Neural cell (in vitro differentiated cells): ENCODE measurements at regions not wholly inside any gene's neighbourhood (a gene's known extent, or its start where the extent isn't known, plus 50 kb on each side); places are given as distances from the start of the nearest gene placed in this dataset.

ENCODE experiments used
- H2AFZ ChIP-seq: fragments of 200-600, 300-800 bp; sonication (generic), shearing (Covaris generic); 2 replicates; pipeline ENCODE4 v1.6.0; 2014; ENCODE audit warnings: low read depth, mild to moderate bottlenecking, antibody characterized with exemption, low read length, moderate library complexity
- H3F3A ChIP-seq: fragments of 200-600 bp; shearing (Covaris generic); 2 replicates; pipeline ENCODE4 v1.6.1; 2016; ENCODE audit warnings: mild to moderate bottlenecking, moderate library complexity, mixed read lengths, antibody characterized with exemption, low read length; ENCODE audit not compliant: insufficient read depth, poor library complexity, severe bottlenecking
- H3K27ac ChIP-seq: fragments of 200-600, 300-800 bp; sonication (generic), shearing (Covaris generic); 2 replicates; pipeline ENCODE4 v1.5.1; 2014; ENCODE audit warnings: mild to moderate bottlenecking, low read length, moderate library complexity
- H3K27me3 ChIP-seq: fragments of 300-800, 200-600 bp; sonication (generic), shearing (Covaris generic); 2 replicates; pipeline ENCODE4 v1.6.0; 2014; ENCODE audit warnings: mild to moderate bottlenecking, low read depth, low read length, moderate library complexity; ENCODE audit not compliant: insufficient read depth
- H3K36me3 ChIP-seq: fragments of 300-800, 200-600 bp; sonication (generic), shearing (Covaris generic); 2 replicates; pipeline ENCODE4 v1.5.1; 2014; ENCODE audit warnings: mild to moderate bottlenecking, antibody characterized with exemption, low read length, moderate library complexity; ENCODE audit not compliant: insufficient read depth
- H3K4me2 ChIP-seq: fragments of 300-800, 200-600 bp; sonication (generic), shearing (Covaris generic); 2 replicates; pipeline ENCODE4 v1.6.0; 2014; ENCODE audit warnings: mild to moderate bottlenecking, low read length
- H3K4me3 ChIP-seq: fragments of 300-800, 200-600 bp; sonication (generic), shearing (Covaris generic); 2 replicates; pipeline ENCODE4 v1.5.1; 2014; ENCODE audit warnings: mild to moderate bottlenecking, low read length, moderate library complexity
- H3K79me2 ChIP-seq: fragments of 200-600 bp; shearing (Covaris generic); replicated peaks from 2 replicates; pipeline ENCODE4 v1.6.0; 2014; ENCODE audit warnings: mild to moderate bottlenecking, low read length, moderate library complexity; ENCODE audit not compliant: insufficient read depth
- H3K9ac ChIP-seq: fragments of 300-800, 200-600 bp; sonication (generic), shearing (Covaris generic); 2 replicates; pipeline ENCODE4 v1.6.1; 2016; ENCODE audit warnings: mild to moderate bottlenecking, low read length, mixed read lengths
- H3K9me2 ChIP-seq: fragments of 200-600 bp; shearing (Covaris generic); 2 replicates; pipeline ENCODE4 v1.6.1; 2016; ENCODE audit warnings: mild to moderate bottlenecking, low read length, mixed read lengths; ENCODE audit not compliant: insufficient read depth
- H3K9me3 ChIP-seq: fragments of 200-600, 300-800 bp; sonication (generic), shearing (Covaris generic); 2 replicates; pipeline ENCODE4 v1.6.1; 2016; ENCODE audit warnings: mild to moderate bottlenecking, mixed run types, low read length, moderate library complexity, mixed read lengths
- H4K20me1 ChIP-seq: fragments of 200-600 bp; shearing (Covaris generic); 2 replicates; pipeline ENCODE4 v1.6.1; 2016; ENCODE audit warnings: mild to moderate bottlenecking, mixed run types; ENCODE audit not compliant: insufficient read depth
- EP300 ChIP-seq: fragments of 450-650 bp; conservative IDR thresholded peaks from 2 replicates; pipeline ENCODE4 v1.6.1; 2014; ENCODE audit warnings: antibody characterized with exemption, mild to moderate bottlenecking, moderate library complexity; ENCODE audit not compliant: poor library complexity, severe bottlenecking
- EZH2 ChIP-seq: fragments of 200-600, 300-800 bp; shearing (Covaris generic), sonication (generic); IDR thresholded peaks from 2 replicates; pipeline ENCODE4 v1.6.1; 2014; ENCODE audit warnings: antibody characterized with exemption, low read length, borderline replicate concordance, mild to moderate bottlenecking; ENCODE audit not compliant: insufficient read depth, poor library complexity, severe bottlenecking
- MXI1 ChIP-seq: fragments of 450-650 bp; conservative IDR thresholded peaks from 2 replicates; pipeline ENCODE4 v1.6.1; 2014; ENCODE audit warnings: antibody characterized with exemption, mild to moderate bottlenecking; ENCODE audit not compliant: poor library complexity, severe bottlenecking
- POLR2AphosphoS5 ChIP-seq: IDR thresholded peaks from 2 replicates; pipeline ENCODE4 v1.6.1; 2012
- RAD21 ChIP-seq: fragments of 450-650 bp; conservative IDR thresholded peaks from 2 replicates; pipeline ENCODE4 v1.6.1; 2014; ENCODE audit warnings: antibody characterized with exemption, mild to moderate bottlenecking, moderate library complexity
- SMC3 ChIP-seq: fragments of 450-650 bp; conservative IDR thresholded peaks from 2 replicates; pipeline ENCODE4 v1.6.1; 2014; ENCODE audit warnings: antibody characterized with exemption, mild to moderate bottlenecking, moderate library complexity; ENCODE audit not compliant: poor library complexity
- TAF1 ChIP-seq: IDR thresholded peaks from 2 replicates; pipeline ENCODE4 v1.6.1; 2012; ENCODE audit warnings: low read depth
- TF ChIP-seq, protein P1 (sequence below): IDR thresholded peaks from 2 replicates; pipeline ENCODE4 v1.6.1; 2012; ENCODE audit warnings: borderline replicate concordance
- TF ChIP-seq, protein P2 (sequence below): fragments of 450-650 bp; IDR thresholded peaks from 2 replicates; pipeline ENCODE4 v1.5.1; 2014; ENCODE audit warnings: antibody characterized with exemption, mild to moderate bottlenecking, moderate library complexity; ENCODE audit not compliant: poor library complexity, severe bottlenecking

DNA sequence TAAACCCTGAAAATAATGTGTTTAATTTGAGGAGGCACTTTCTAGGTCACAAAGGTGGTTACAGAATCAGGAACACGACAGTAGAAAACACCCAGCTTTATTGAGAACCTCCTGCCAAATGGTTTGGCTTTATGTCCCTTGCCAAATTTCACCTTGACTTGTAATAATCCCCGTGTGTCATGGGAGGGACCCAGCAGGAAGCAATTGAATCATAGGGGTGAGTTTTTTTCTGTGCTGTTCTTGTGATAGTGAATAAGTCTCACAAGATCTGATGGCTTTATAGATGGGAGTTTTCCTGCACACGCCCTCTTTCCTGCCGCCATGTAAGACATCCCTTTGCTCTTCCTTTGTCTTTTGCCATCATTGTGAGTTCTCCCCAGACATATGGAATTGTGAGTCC, 193.8 kb upstream of the KLF6 start:
- no peak overlapping the region for H3K4me2 ChIP-seq
- no peaks in the 10 kb centered on the region for H3K9me3 ChIP-seq
- no peak overlapping the region for H2AFZ ChIP-seq
- TF ChIP-seq SMC3, result no peak
- TF ChIP-seq EZH2, result no peak
- no peak for TF ChIP-seq RAD21
- no peak for TF ChIP-seq POLR2AphosphoS5
- TF ChIP-seq, protein P1, sequence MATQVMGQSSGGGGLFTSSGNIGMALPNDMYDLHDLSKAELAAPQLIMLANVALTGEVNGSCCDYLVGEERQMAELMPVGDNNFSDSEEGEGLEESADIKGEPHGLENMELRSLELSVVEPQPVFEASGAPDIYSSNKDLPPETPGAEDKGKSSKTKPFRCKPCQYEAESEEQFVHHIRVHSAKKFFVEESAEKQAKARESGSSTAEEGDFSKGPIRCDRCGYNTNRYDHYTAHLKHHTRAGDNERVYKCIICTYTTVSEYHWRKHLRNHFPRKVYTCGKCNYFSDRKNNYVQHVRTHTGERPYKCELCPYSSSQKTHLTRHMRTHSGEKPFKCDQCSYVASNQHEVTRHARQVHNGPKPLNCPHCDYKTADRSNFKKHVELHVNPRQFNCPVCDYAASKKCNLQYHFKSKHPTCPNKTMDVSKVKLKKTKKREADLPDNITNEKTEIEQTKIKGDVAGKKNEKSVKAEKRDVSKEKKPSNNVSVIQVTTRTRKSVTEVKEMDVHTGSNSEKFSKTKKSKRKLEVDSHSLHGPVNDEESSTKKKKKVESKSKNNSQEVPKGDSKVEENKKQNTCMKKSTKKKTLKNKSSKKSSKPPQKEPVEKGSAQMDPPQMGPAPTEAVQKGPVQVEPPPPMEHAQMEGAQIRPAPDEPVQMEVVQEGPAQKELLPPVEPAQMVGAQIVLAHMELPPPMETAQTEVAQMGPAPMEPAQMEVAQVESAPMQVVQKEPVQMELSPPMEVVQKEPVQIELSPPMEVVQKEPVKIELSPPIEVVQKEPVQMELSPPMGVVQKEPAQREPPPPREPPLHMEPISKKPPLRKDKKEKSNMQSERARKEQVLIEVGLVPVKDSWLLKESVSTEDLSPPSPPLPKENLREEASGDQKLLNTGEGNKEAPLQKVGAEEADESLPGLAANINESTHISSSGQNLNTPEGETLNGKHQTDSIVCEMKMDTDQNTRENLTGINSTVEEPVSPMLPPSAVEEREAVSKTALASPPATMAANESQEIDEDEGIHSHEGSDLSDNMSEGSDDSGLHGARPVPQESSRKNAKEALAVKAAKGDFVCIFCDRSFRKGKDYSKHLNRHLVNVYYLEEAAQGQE, result no peak
- TF ChIP-seq, protein P2, sequence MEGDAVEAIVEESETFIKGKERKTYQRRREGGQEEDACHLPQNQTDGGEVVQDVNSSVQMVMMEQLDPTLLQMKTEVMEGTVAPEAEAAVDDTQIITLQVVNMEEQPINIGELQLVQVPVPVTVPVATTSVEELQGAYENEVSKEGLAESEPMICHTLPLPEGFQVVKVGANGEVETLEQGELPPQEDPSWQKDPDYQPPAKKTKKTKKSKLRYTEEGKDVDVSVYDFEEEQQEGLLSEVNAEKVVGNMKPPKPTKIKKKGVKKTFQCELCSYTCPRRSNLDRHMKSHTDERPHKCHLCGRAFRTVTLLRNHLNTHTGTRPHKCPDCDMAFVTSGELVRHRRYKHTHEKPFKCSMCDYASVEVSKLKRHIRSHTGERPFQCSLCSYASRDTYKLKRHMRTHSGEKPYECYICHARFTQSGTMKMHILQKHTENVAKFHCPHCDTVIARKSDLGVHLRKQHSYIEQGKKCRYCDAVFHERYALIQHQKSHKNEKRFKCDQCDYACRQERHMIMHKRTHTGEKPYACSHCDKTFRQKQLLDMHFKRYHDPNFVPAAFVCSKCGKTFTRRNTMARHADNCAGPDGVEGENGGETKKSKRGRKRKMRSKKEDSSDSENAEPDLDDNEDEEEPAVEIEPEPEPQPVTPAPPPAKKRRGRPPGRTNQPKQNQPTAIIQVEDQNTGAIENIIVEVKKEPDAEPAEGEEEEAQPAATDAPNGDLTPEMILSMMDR, result no peak
- H3K27ac ChIP-seq, result no peak overlapping the region
- no peaks in the 10 kb centered on the region for H3K9me2 ChIP-seq
- no peaks in the 10 kb centered on the region for H3K36me3 ChIP-seq
- no peak overlapping the region for H3K9ac ChIP-seq
- no peaks in the 10 kb centered on the region for H3K79me2 ChIP-seq
- H3K4me3 ChIP-seq, result no peak overlapping the region
- no peaks in the 10 kb centered on the region for H3F3A ChIP-seq
- H4K20me1 ChIP-seq, result no peaks in the 10 kb centered on the region
- no peaks in the 10 kb centered on the region for H3K27me3 ChIP-seq

DNA sequence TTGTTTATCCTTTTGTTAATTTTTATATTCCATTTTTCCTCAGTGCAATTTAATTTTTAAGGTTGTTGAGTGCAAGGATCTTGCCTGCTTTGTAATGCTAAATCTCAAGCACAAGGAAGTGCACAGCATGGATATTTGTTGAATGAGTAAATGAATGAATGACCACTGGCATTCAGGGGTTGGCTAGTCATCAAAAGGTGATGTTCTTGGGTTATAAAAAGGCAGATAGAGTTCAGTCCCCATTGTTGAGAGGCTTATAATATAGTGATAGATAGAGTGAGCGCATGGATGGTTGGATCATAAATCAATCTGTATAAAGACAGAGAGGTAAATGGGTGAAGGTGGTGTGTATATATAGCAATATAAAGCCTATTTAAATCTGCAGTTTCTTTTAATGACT, 193.2 kb upstream of the KLF6 start:
- no peak overlapping the region for H3K9ac ChIP-seq
- H3K9me2 ChIP-seq, result no peaks in the 10 kb centered on the region
- H3K9me3 ChIP-seq, result no peaks in the 10 kb centered on the region
- H3K27me3 ChIP-seq, result no peaks in the 10 kb centered on the region
- H3K36me3 ChIP-seq, result no peaks in the 10 kb centered on the region
- no peaks in the 10 kb centered on the region for H3F3A ChIP-seq
- H2AFZ ChIP-seq, result no peak overlapping the region
- TF ChIP-seq, protein P2, result no peak
- TF ChIP-seq, protein P1, result no peak
- TF ChIP-seq SMC3 (no peak), RAD21 (no peak), MXI1 (no peak), POLR2AphosphoS5 (no peak), EZH2 (no peak), TAF1 (no peak), EP300 (no peak)
- H4K20me1 ChIP-seq, result no peaks in the 10 kb centered on the region
- H3K4me2 ChIP-seq, result no peak overlapping the region
- no peak overlapping the region for H3K27ac ChIP-seq
- no peaks in the 10 kb centered on the region for H3K79me2 ChIP-seq
- no peak overlapping the region for H3K4me3 ChIP-seq
